OCI-LY3 (cell line): ENCODE measurements at regions not wholly inside any gene's neighbourhood (a gene's known extent, or its start where the extent isn't known, plus 50 kb on each side); places are given as distances from the start of the nearest gene placed in this dataset.

Experiments used
- EZH2phosphoT487 ChIP-seq: fragments of 200-600 bp; shearing (Covaris generic); IDR thresholded peaks from 2 replicates; pipeline ENCODE4 v1.6.1; 2018; ENCODE audit warnings: antibody characterized with exemption, mixed run types, low read depth
- TF ChIP-seq, protein P1 (sequence below): fragments of 200-600, 300-600 bp; sonication (generic); IDR thresholded peaks from 2 replicates; pipeline ENCODE4 v1.5.1; 2014; ENCODE audit warnings: antibody characterized with exemption, low read length, low read depth

- TF ChIP-seq, protein P1, sequence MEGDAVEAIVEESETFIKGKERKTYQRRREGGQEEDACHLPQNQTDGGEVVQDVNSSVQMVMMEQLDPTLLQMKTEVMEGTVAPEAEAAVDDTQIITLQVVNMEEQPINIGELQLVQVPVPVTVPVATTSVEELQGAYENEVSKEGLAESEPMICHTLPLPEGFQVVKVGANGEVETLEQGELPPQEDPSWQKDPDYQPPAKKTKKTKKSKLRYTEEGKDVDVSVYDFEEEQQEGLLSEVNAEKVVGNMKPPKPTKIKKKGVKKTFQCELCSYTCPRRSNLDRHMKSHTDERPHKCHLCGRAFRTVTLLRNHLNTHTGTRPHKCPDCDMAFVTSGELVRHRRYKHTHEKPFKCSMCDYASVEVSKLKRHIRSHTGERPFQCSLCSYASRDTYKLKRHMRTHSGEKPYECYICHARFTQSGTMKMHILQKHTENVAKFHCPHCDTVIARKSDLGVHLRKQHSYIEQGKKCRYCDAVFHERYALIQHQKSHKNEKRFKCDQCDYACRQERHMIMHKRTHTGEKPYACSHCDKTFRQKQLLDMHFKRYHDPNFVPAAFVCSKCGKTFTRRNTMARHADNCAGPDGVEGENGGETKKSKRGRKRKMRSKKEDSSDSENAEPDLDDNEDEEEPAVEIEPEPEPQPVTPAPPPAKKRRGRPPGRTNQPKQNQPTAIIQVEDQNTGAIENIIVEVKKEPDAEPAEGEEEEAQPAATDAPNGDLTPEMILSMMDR = no peak
- TF ChIP-seq EZH2phosphoT487 = no peak
Measured at GRCh38 chr12:68451261-68452077, 119.3 kb upstream of the MDM1 start.
